Suprapubic skin (tissue), 3 donors: ENCODE measurements at regions not wholly inside any gene's neighbourhood (a gene's known extent, or its start where the extent isn't known, plus 50 kb on each side); places are given as distances from the start of the nearest gene placed in this dataset.

Experiments used
- CTCF ChIP-seq, 2 donors: fragments of 200-600 bp in 1 of 2; fragments of 450-650 bp in 1 of 2; sonication (generic) in 1 of 2; IDR thresholded peaks; one replicate each; pipeline ENCODE4 v1.5.1; 2016 to 2019; ENCODE audit warnings: antibody characterized with exemption in 2 of 2, mild to moderate bottlenecking in 1 of 2, moderate library complexity in 1 of 2
- POLR2A ChIP-seq, 2 donors: fragments of 450-650 bp; IDR thresholded peaks; one replicate each; pipeline ENCODE4 v1.6.1; 2017; ENCODE audit warnings: antibody characterized with exemption in 2 of 2, mild to moderate bottlenecking in 2 of 2, moderate library complexity in 2 of 2

- TF ChIP-seq POLR2A (IDR thresholded peaks at IDR 0.05) (no peak), CTCF (IDR thresholded peaks at IDR 0.05) (no peak)
Measured at GRCh38 chr3:99520513-99520912, 117.9 kb upstream of the COL8A1 start.
